Upper lobe of left lung (tissue), 6 donors: ENCODE measurements at regions not wholly inside any gene's neighbourhood (a gene's known extent, or its start where the extent isn't known, plus 50 kb on each side); places are given as distances from the start of the nearest gene placed in this dataset.

ENCODE experiments used
- ATAC-seq, 2 donors: fragments of 200-7000 bp; cut with Tn5 transposase; one replicate each; pipeline ENCODE4 v1.9.1; 2022; ENCODE audit warnings: mild to moderate bottlenecking in 2 of 2, moderate library complexity in 2 of 2; ENCODE audit not compliant: low FRiP score in 2 of 2
- DNase-seq, 2 donors: peaks; one replicate each; pipeline ENCODE4 v3.0.0-alpha.2; 2019 to 2020
- H3K27ac ChIP-seq, 4 donors: fragments of 200-600 bp; sonication (generic); one replicate each; pipeline ENCODE4 v1.5.1; 2016 to 2019
- H3K27me3 ChIP-seq, 4 donors: fragments of 200-600 bp; sonication (generic); one replicate each; pipeline ENCODE4 v1.5.1; 2017 to 2019
- H3K36me3 ChIP-seq, 4 donors: fragments of 200-600 bp; sonication (generic); one replicate each; pipeline ENCODE4 v1.5.1; 2016 to 2019
- H3K4me1 ChIP-seq, 4 donors: fragments of 200-600 bp; sonication (generic); one replicate each; pipeline ENCODE4 v1.5.1; 2018 to 2019
- H3K4me3 ChIP-seq, 4 donors: fragments of 200-600 bp; sonication (generic); one replicate each; pipeline ENCODE4 v1.5.1; 2017 to 2019; ENCODE audit warnings: mild to moderate bottlenecking in 2 of 4, moderate library complexity in 1 of 4
- H3K9me3 ChIP-seq, 4 donors: fragments of 200-600 bp; sonication (generic); one replicate each; pipeline ENCODE4 v1.5.1; 2018 to 2019
- CTCF ChIP-seq, 6 experiments: fragments of 450-650 bp in 4 of 6; fragments of 200-600 bp in 2 of 6; sonication (generic) in 2 of 6; IDR thresholded peaks; one replicate each; pipeline ENCODE4 v1.5.1; 2016 to 2019; ENCODE audit warnings: antibody characterized with exemption in 6 of 6
- EP300 ChIP-seq, 4 donors: sonication (generic); formaldehyde crosslinking; IDR thresholded peaks; one replicate each; pipeline ENCODE4 v1.5.1; 2017; ENCODE audit warnings: antibody characterized with exemption in 4 of 4, control low read depth in 2 of 4
- POLR2A ChIP-seq, 4 donors: fragments of 450-650 bp; IDR thresholded peaks; one replicate each; pipeline ENCODE4 v1.5.1; 2016 to 2017; ENCODE audit warnings: antibody characterized with exemption in 4 of 4, mild to moderate bottlenecking in 2 of 4
- POLR2AphosphoS5 ChIP-seq, 2 donors: sonication (generic); formaldehyde crosslinking; IDR thresholded peaks; one replicate each; pipeline ENCODE4 v1.5.1; 2017; ENCODE audit warnings: antibody characterized with exemption in 2 of 2
- whole genome bisulfite sequencing, 2 donors: methylation state at CpG; one replicate each; pipeline ENCODE4 v1.1.5; 2017 to 2018; 5-methylcytosine and 5-hydroxymethylcytosine counted together
- donor health status: DM: no; HTN: no; CAD: no; lungs with moderate emphysema.
- donor health status: DM: no; HTN: yes; CAD: no; lungs with severe emphysema.

- no peak for ATAC-seq
- WGBS, 2 donors: 72 to 76% methylated on average over 4 of the region's 4 CpGs
- no peaks in the 10 kb centered on the region for H3K36me3 ChIP-seq
- no peaks in the 10 kb centered on the region for H3K9me3 ChIP-seq
- no peak overlapping the region for H3K27ac ChIP-seq
- no peak for DNase-seq
- H3K27me3 ChIP-seq: no peaks in the 10 kb centered on the region
- no peak overlapping the region for H3K4me3 ChIP-seq
- H3K4me1 ChIP-seq: no peaks in the 10 kb centered on the region
- TF ChIP-seq EP300 (IDR thresholded peaks at IDR 0.05) (no peak), POLR2A (IDR thresholded peaks at IDR 0.05) (no peak), POLR2AphosphoS5 (IDR thresholded peaks at IDR 0.05) (no peak), CTCF (IDR thresholded peaks at IDR 0.05) (no peak)
Observed at GRCh38 chr5:103347716-103348423, 89.3 kb downstream of the MACIR start.

- H3K27me3 ChIP-seq: no peaks in the 10 kb centered on the region
- H3K36me3 ChIP-seq: no peaks in the 10 kb centered on the region
- TF ChIP-seq EP300 (IDR thresholded peaks at IDR 0.05) (no peak), POLR2A (IDR thresholded peaks at IDR 0.05) (no peak), CTCF (IDR thresholded peaks at IDR 0.05) (no peak), POLR2AphosphoS5 (IDR thresholded peaks at IDR 0.05) (no peak)
- no peak for ATAC-seq
- 56 to 68% methylated on average over 9 to 11 of the region's 11 CpGs for WGBS, 2 donors
- H3K9me3 ChIP-seq: peaks cover 0 to 3% (median 0%) of the 10 kb centered on the region in 4 donors
- no peak overlapping the region for H3K4me3 ChIP-seq
- DNase-seq: no peak
- H3K4me1 ChIP-seq: no peaks in the 10 kb centered on the region
- no peak overlapping the region for H3K27ac ChIP-seq
Observed at GRCh38 chr5:103346162-103346748, 87.7 kb downstream of the MACIR start.

DNA sequence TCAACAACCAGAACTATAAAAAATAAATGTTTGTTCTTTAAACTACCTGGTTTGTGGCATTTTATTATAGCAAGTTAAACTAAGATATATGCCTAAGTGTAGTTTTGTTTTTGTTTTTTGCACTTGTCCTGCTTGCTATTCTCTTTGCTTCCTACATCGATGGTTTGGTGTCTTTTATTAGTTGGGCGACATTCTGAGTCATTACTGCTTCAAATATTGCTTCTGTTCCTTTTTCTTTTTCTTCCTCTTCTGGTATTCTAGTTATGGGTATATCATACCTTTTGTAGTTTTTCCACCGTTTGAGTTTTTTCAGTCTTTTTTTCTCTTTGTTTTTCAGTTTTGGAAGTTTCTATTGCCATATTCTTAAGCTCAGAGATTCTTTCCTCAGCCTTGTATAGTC is 86.9 kb downstream of the MACIR start:
- no peak overlapping the region for H3K4me3 ChIP-seq
- TF ChIP-seq POLR2AphosphoS5 (IDR thresholded peaks at IDR 0.05) (no peak), POLR2A (IDR thresholded peaks at IDR 0.05) (no peak), EP300 (IDR thresholded peaks at IDR 0.05) (no peak), CTCF (IDR thresholded peaks at IDR 0.05) (no peak)
- no peaks in the 10 kb centered on the region for H3K36me3 ChIP-seq
- 78 to 87% methylated on average over 3 of the region's 3 CpGs for WGBS, 2 donors
- H3K27ac ChIP-seq: no peak overlapping the region
- H3K27me3 ChIP-seq: no peaks in the 10 kb centered on the region
- H3K4me1 ChIP-seq: no peaks in the 10 kb centered on the region
- ATAC-seq (no peak), DNase-seq (no peak)
- peaks cover 0 to 3% (median 0%) of the 10 kb centered on the region in 4 donors for H3K9me3 ChIP-seq

DNA sequence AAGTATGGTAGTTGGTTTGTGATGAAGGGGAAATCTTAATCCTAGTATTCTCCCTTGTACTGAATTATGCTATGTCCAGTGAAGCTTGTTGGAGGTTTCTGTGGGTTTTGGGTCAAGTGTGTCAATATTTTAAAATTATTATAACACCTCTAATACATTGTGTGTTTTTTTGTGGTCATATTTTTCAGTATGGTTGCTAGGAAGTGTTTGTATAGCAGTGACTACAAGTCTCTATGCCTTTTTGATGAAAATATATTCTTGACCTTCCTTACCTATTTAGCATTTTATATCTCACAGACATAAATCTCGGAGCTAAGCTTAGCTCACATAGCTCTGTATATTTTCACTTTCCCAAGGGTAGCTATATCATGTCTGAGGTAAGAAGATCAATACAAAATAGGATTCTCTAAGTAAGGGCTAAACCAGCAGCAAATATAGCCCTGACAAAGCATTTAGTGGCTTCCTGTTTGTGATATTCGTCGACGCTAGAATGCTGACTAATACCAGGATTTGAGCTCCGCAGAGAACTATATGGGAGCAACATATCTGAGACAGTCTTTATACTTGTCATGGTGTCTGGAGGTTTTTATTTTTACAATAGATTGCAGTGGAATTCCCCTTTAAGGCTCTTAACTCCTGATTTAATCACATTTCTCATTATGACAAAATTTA is 82.3 kb downstream of the MACIR start:
- H3K4me1 ChIP-seq: no peaks in the 10 kb centered on the region
- no peaks in the 10 kb centered on the region for H3K36me3 ChIP-seq
- DNase-seq: no peak
- no peak for TF ChIP-seq POLR2AphosphoS5 (IDR thresholded peaks at IDR 0.05)
- no peak for TF ChIP-seq CTCF (IDR thresholded peaks at IDR 0.05)
- no peak for TF ChIP-seq POLR2A (IDR thresholded peaks at IDR 0.05)
- no peak for TF ChIP-seq EP300 (IDR thresholded peaks at IDR 0.05)
- H3K27me3 ChIP-seq: no peaks in the 10 kb centered on the region
- H3K4me3 ChIP-seq: no peak overlapping the region
- no peak for ATAC-seq
- no peak overlapping the region for H3K27ac ChIP-seq
- 63 to 71% methylated on average over 5 of the region's 5 CpGs for WGBS, 2 donors
- H3K9me3 ChIP-seq: peaks cover 0 to 3% (median 0%) of the 10 kb centered on the region in 4 donors
